ENCODE measurements at regions not wholly inside any gene's neighbourhood (a gene's known extent, or its start where the extent isn't known, plus 50 kb on each side); places are given as distances from the start of the nearest gene placed in this dataset.

- Histone ChIP-seq H3K4me3 (replicated peaks in 1 of 3; ENCODE audit: insufficient read depth in 1 of 3, low read depth in 1 of 3, low read length in 3 of 3) (no peak overlapping the region), H3K4me1 (ENCODE audit: control insufficient read depth, extremely low read depth, insufficient read depth, low read length) (peaks cover 8% of the 10 kb centered on the region), H3K4me2 (ENCODE audit: insufficient read depth, low read length) (no peak overlapping the region), H3K9me1 (replicated peaks; ENCODE audit: control insufficient read depth, extremely low read depth, insufficient read depth, low read length) (no peaks in the 10 kb centered on the region), H3K27me3 (ENCODE audit: control insufficient read depth in 2 of 2, insufficient read depth in 2 of 2, low read length in 2 of 2) (peaks cover 0 to 6% of the 10 kb centered on the region in 2 experiments), H2AFZ (ENCODE audit: low read depth, low read length) (no peak overlapping the region), H3K27ac (ENCODE audit: insufficient read depth, low read depth, low read length) (no peak overlapping the region), H3K9me3 (replicated peaks; ENCODE audit: control insufficient read depth, insufficient read depth, low read length) (no peaks in the 10 kb centered on the region), H3K9ac (replicated peaks; ENCODE audit: extremely low read depth, insufficient read depth, low read length) (no peak overlapping the region), H3K79me2 (ENCODE audit: control insufficient read depth, insufficient read depth, low read length) (no peaks in the 10 kb centered on the region), H3K36me3 (ENCODE audit: control insufficient read depth in 2 of 2, extremely low read depth in 1 of 2, insufficient read depth in 2 of 2, low read length in 2 of 2) (no peaks in the 10 kb centered on the region), H4K20me1 (replicated peaks; ENCODE audit: control insufficient read depth, extremely low read depth, insufficient read depth, low read length) (no peaks in the 10 kb centered on the region)
- ChIA-PET POLR2A (no interaction called here), CTCF (interaction anchor here (0.7 to 2.0 kb wide), 19 partner anchors 9 to 1228 kb away, joined by 3 to 22 read pairs (median 4); no protein-coding TSS in a partner anchor)
- no TSS peak for BruUV-seq (replicated peaks)
- intact Hi-C loops (cut with micrococcal nuclease): loop anchor here (1.0 to 5.0 kb wide), 8 partner anchors 135 to 992 kb away; no protein-coding TSS in a partner anchor
- peak; percentile 53 for DNase-seq (ENCODE audit: low read depth, low spot score)
- dilution Hi-C loops (cut with MboI; ENCODE audit: extremely low pct_ligation_motif_present, low sequenced_read_pairs): no loop called here
- FAIRE-seq: peak; percentile 35
- TF ChIP-seq CTCF (IDR thresholded peaks at IDR 0.05; ENCODE audit: extremely low read depth in 1 of 2, insufficient read depth in 1 of 2, low read depth in 1 of 2, low read length in 2 of 2) (peak; percentile 28 to 35), EZH2 (IDR thresholded peaks at IDR 0.05; ENCODE audit: borderline replicate concordance, low read depth, low read length, severe bottlenecking) (no peak), POLR2A (IDR thresholded peaks at IDR 0.05; ENCODE audit: low read depth, low read length) (no peak)
These were observed 136.0 kb upstream of the RAP2B start for GRCh38 chr3:153026026-153026425.

- TF ChIP-seq MAX (IDR thresholded peaks at IDR 0.05; ENCODE audit: insufficient read depth, insufficient read length) (no peak), MYC (IDR thresholded peaks at IDR 0.05; ENCODE audit: low read depth, low read length) (no peak), POLR2AphosphoS5 (IDR thresholded peaks at IDR 0.05; ENCODE audit: insufficient read depth, low read depth, low read length) (no peak), FOS (IDR thresholded peaks at IDR 0.05; ENCODE audit: borderline replicate concordance, insufficient read depth, low read length) (no peak), EZH2 (IDR thresholded peaks at IDR 0.05; ENCODE audit: borderline replicate concordance, low read depth, low read length, severe bottlenecking) (no peak), GATA2 (IDR thresholded peaks at IDR 0.05; ENCODE audit: insufficient read depth, insufficient read length, low read depth, low read length) (no peak), JUN (IDR thresholded peaks at IDR 0.05; ENCODE audit: borderline replicate concordance, insufficient read depth, insufficient read length, low read depth) (no peak), CTCF (IDR thresholded peaks at IDR 0.05; ENCODE audit: extremely low read depth in 1 of 2, insufficient read depth in 1 of 2, low read depth in 1 of 2, low read length in 2 of 2) (no peak), POLR2A (IDR thresholded peaks at IDR 0.05; ENCODE audit: low read depth, low read length) (no peak)
- dilution Hi-C loops (cut with MboI; ENCODE audit: extremely low pct_ligation_motif_present, low sequenced_read_pairs): no loop called here
- peaks cover 0 to 6% of the 10 kb centered on the region in 2 experiments for H3K27me3 ChIP-seq (ENCODE audit: control insufficient read depth in 2 of 2, insufficient read depth in 2 of 2, low read length in 2 of 2)
- no peak overlapping the region for H3K27ac ChIP-seq (ENCODE audit: insufficient read depth, low read depth, low read length)
- intact Hi-C loops (cut with micrococcal nuclease): loop anchor here (5.0 kb wide), 2 partner anchors 264 to 409 kb away; no protein-coding TSS in a partner anchor
- H3K4me2 ChIP-seq (ENCODE audit: insufficient read depth, low read length): peak overlapping the region; percentile 25
- H3K4me3 ChIP-seq (replicated peaks in 1 of 3; ENCODE audit: insufficient read depth in 1 of 3, low read depth in 1 of 3, low read length in 3 of 3): no peak overlapping the region
- no peaks in the 10 kb centered on the region for H3K36me3 ChIP-seq (ENCODE audit: control insufficient read depth in 2 of 2, extremely low read depth in 1 of 2, insufficient read depth in 2 of 2, low read length in 2 of 2)
- no peak overlapping the region for H3K9ac ChIP-seq (replicated peaks; ENCODE audit: extremely low read depth, insufficient read depth, low read length)
- DNase-seq (ENCODE audit: low read depth, low spot score) (peak; percentile 52), FAIRE-seq (no peak)
- ChIA-PET POLR2A (no interaction called here), CTCF (interaction anchor here (0.9 to 1.9 kb wide), 8 partner anchors 8 to 1224 kb away, joined by 3 to 8 read pairs (median 3); no protein-coding TSS in a partner anchor)
- no peaks in the 10 kb centered on the region for H4K20me1 ChIP-seq (replicated peaks; ENCODE audit: control insufficient read depth, extremely low read depth, insufficient read depth, low read length)
- H3K9me1 ChIP-seq (replicated peaks; ENCODE audit: control insufficient read depth, extremely low read depth, insufficient read depth, low read length): no peaks in the 10 kb centered on the region
- no TSS peak for BruUV-seq (replicated peaks)
- peak overlapping the region; percentile 73 for H2AFZ ChIP-seq (ENCODE audit: low read depth, low read length)
- H3K79me2 ChIP-seq (ENCODE audit: control insufficient read depth, insufficient read depth, low read length): no peaks in the 10 kb centered on the region
- no peaks in the 10 kb centered on the region for H3K9me3 ChIP-seq (replicated peaks; ENCODE audit: control insufficient read depth, insufficient read depth, low read length)
- peaks cover 8% of the 10 kb centered on the region for H3K4me1 ChIP-seq (ENCODE audit: control insufficient read depth, extremely low read depth, insufficient read depth, low read length)
These were observed 133.6 kb upstream of the RAP2B start for GRCh38 chr3:153028381-153028780.
